ENCODE measurements at regions not wholly inside any gene's neighbourhood (a gene's known extent, or its start where the extent isn't known, plus 50 kb on each side); places are given as distances from the start of the nearest gene placed in this dataset.

- TF ChIP-seq CTCF (IDR thresholded peaks at IDR 0.05; ENCODE audit: low read depth, low read length, poor library complexity, severe bottlenecking): no peak
- TF ChIP-seq EZH2phosphoT487 (IDR thresholded peaks at IDR 0.05; ENCODE audit: borderline replicate concordance, low read length): no peak
Measured at GRCh38 chr2:4866198-4866597, 826.0 kb upstream of the SOX11 start.
